ENCODE measurements at regions not wholly inside any gene's neighbourhood (a gene's known extent, or its start where the extent isn't known, plus 50 kb on each side); places are given as distances from the start of the nearest gene placed in this dataset.

DNA sequence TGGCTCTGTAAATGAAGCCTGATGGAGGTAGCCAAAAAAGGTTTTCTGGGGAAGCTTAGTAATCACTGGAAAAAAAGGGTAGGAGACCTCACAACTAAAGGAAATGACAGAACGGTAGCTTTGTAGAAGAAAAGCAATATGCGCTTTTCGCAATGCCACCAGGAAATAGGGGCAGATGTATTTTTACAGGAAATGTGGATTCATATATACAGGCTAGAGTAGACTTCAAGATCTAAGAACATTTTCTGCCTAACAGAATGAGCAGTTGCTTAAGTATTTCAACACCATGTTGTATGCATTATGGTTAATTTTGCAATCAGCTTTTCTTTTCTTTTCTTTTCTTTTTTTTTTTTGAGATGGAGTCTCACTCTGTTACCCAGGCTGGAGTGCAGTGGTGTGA, 219.6 kb downstream of the CD83 start:
- CTCF ChIA-PET: no interaction called here
- Histone ChIP-seq H3K9me2 (ENCODE audit: insufficient read depth) (no peaks in the 10 kb centered on the region), H3K4me3 (replicated peaks in 1 of 2; ENCODE audit: low read depth in 1 of 2, low read length in 2 of 2) (no peak overlapping the region), H3K9me3 (ENCODE audit: control insufficient read depth in 1 of 2, insufficient read depth in 1 of 2, low read depth in 1 of 2, low read length in 2 of 2) (no peaks in the 10 kb centered on the region), H3K79me2 (ENCODE audit: insufficient read depth, low read length) (no peaks in the 10 kb centered on the region), H3K4me2 (ENCODE audit: low read length) (no peak overlapping the region), H3K9ac (ENCODE audit: low read length) (no peak overlapping the region), H4K20me1 (ENCODE audit: insufficient read depth) (no peaks in the 10 kb centered on the region), H3K27me3 (ENCODE audit: insufficient read depth, low read length) (no peaks in the 10 kb centered on the region), H2AFZ (ENCODE audit: low read depth, low read length, poor library complexity, severe bottlenecking) (no peak overlapping the region), H3K4me1 (ENCODE audit: control insufficient read depth in 1 of 2, insufficient read depth in 2 of 2, low read length in 2 of 2) (no peaks in the 10 kb centered on the region), H3K36me3 (ENCODE audit: control insufficient read depth in 1 of 2, insufficient read depth in 2 of 2, low read length in 2 of 2) (no peaks in the 10 kb centered on the region), H3K27ac (ENCODE audit: low read depth, low read length) (no peak overlapping the region)
- DNase-seq (ENCODE audit: low read depth, low spot score) (no peak), ATAC-seq (no peak)
- TF ChIP-seq RAD21 (IDR thresholded peaks at IDR 0.05; ENCODE audit: low read depth): no peak
- TF ChIP-seq, protein P1, sequence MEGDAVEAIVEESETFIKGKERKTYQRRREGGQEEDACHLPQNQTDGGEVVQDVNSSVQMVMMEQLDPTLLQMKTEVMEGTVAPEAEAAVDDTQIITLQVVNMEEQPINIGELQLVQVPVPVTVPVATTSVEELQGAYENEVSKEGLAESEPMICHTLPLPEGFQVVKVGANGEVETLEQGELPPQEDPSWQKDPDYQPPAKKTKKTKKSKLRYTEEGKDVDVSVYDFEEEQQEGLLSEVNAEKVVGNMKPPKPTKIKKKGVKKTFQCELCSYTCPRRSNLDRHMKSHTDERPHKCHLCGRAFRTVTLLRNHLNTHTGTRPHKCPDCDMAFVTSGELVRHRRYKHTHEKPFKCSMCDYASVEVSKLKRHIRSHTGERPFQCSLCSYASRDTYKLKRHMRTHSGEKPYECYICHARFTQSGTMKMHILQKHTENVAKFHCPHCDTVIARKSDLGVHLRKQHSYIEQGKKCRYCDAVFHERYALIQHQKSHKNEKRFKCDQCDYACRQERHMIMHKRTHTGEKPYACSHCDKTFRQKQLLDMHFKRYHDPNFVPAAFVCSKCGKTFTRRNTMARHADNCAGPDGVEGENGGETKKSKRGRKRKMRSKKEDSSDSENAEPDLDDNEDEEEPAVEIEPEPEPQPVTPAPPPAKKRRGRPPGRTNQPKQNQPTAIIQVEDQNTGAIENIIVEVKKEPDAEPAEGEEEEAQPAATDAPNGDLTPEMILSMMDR (IDR thresholded peaks at IDR 0.05 in 2 of 3, conservative IDR thresholded peaks at IDR 0.05 in 1 of 3; ENCODE audit: borderline replicate concordance in 1 of 3, insufficient read depth in 1 of 3, low read depth in 2 of 3, low read length in 2 of 3): no peak
- TF ChIP-seq SIN3A (IDR thresholded peaks at IDR 0.05; ENCODE audit: low read depth): no peak
- TF ChIP-seq, protein P2, sequence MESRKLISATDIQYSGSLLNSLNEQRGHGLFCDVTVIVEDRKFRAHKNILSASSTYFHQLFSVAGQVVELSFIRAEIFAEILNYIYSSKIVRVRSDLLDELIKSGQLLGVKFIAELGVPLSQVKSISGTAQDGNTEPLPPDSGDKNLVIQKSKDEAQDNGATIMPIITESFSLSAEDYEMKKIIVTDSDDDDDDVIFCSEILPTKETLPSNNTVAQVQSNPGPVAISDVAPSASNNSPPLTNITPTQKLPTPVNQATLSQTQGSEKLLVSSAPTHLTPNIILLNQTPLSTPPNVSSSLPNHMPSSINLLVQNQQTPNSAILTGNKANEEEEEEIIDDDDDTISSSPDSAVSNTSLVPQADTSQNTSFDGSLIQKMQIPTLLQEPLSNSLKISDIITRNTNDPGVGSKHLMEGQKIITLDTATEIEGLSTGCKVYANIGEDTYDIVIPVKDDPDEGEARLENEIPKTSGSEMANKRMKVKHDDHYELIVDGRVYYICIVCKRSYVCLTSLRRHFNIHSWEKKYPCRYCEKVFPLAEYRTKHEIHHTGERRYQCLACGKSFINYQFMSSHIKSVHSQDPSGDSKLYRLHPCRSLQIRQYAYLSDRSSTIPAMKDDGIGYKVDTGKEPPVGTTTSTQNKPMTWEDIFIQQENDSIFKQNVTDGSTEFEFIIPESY (IDR thresholded peaks at IDR 0.05; ENCODE audit: extremely low read depth, insufficient replicate concordance, low read length): no peak
- TF ChIP-seq SP1 (IDR thresholded peaks at IDR 0.05; ENCODE audit: low read depth): no peak
- TF ChIP-seq TCF7L2 (IDR thresholded peaks at IDR 0.05; ENCODE audit: borderline replicate concordance, extremely low read depth, insufficient read depth, insufficient read length): no peak
- no peak for TF ChIP-seq MAX (IDR thresholded peaks at IDR 0.05)
- TF ChIP-seq ZFX (IDR thresholded peaks at IDR 0.05): no peak
- no peak for TF ChIP-seq EZH2phosphoT487 (IDR thresholded peaks at IDR 0.05; ENCODE audit: borderline replicate concordance)
- TF ChIP-seq ATF3 (IDR thresholded peaks at IDR 0.05): no peak
- no peak for TF ChIP-seq EGR1 (IDR thresholded peaks at IDR 0.05; ENCODE audit: low read depth)
- TF ChIP-seq SRF (IDR thresholded peaks at IDR 0.05; ENCODE audit: low read depth): no peak
- TF ChIP-seq JUND (IDR thresholded peaks at IDR 0.05): no peak
- TF ChIP-seq ZNF274 (IDR thresholded peaks at IDR 0.05; ENCODE audit: low read depth, low read length): no peak
- TF ChIP-seq YY1 (IDR thresholded peaks at IDR 0.05; ENCODE audit: extremely low read depth, insufficient replicate concordance, low read depth, low read length): no peak
- intact Hi-C loops (cut with micrococcal nuclease): no loop called here
- POLR2A ChIA-PET: no interaction called here
- no TSS peak for BruUV-seq (replicated peaks)
- RAD21 ChIA-PET (ENCODE audit: low non-redundant PET in 1 of 2, low total read pairs in 2 of 2, uncharacterized antibody in 2 of 2, unreplicated experiment in 2 of 2): no interaction called here

Data from HCT116 (cell line).